Activated CD4-positive, alpha-beta T cell treated with anti-CD3 and anti-CD28 coated beads, Interleukin-2, Interleukin-4, amounts not matched to agents 100 ng/mL and 50 ng/mL, durations not matched to agents 16 hours and 8 hours (primary cell): ENCODE measurements at regions not wholly inside any gene's neighbourhood (a gene's known extent, or its start where the extent isn't known, plus 50 kb on each side); places are given as distances from the start of the nearest gene placed in this dataset.

Source experiments
- DNase-seq: peaks from one replicate; pipeline ENCODE4 v3.0.0-alpha.2; 2020; ENCODE audit warnings: low spot score

DNA sequence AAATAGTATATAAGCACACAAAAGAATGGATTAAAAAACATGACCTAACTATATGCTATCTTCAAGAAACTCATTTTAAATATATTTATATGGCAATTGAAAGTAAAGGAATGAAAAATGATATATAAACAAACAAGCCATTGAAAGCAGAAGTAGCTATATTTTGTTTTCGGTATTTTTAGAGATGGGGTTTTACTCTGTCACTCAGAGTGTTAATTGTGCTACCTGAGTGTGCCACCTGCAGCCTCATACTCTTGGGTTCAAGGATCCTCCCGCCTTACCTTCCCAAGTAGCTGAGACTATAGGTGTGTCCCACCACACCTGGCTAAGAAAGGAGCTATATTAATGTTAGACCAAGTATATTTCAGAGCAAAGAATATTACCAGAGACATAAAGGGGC lies 624.1 kb downstream of the BUD13 start:
- no peak for DNase-seq

DNA sequence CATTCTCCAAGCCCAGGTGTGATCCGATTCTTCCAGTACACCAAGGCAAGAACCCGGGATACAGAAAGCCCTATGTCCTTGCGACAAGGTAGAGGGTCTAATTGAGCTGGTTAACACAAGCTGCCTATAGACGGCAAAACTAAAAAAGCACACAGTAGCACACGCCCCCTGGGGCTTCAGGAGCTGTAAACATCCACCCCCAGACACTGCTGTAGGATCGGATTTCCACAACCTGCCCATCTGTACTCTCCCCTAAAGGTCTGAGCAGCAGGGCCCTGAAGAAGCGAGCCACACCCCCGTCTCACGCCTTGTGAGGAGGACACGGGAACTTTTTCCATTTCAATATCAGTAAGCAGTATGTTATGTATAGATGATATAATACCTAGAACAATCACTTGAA lies 624.7 kb downstream of the BUD13 start:
- DNase-seq, result no peak

DNA sequence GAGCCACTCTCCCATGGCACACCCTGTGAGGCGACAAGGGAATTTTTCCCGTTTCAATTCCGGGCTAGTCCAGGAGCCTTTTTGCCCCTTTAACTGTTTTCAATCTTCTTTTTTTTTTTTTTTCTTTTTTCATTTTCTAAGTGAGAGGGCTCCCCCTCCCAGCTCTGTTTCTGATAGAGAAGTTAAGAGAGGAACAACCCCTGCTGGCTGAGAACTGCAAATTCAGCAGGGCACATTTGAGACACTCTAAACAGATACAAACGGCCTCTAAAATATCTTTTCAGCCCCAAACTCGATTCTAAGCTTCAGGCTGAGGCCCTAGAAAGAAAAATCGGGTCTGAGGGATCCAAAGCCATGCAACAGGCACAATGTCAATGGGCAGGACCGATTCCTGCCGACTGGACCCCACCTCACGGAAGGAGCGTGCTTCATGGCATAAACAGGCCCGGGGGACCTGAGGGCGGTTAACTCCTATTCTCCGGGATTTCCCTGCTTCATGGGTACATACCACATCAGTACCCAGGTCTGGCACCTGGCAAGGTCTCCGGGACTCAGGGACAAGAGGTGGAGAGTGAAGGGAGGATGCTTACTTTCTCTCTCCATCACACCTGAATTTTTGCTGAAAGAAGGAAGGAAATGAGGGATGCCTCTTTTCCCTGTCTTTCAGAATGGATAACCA lies 627.5 kb downstream of the BUD13 start:
- DNase-seq, result no peak

DNA sequence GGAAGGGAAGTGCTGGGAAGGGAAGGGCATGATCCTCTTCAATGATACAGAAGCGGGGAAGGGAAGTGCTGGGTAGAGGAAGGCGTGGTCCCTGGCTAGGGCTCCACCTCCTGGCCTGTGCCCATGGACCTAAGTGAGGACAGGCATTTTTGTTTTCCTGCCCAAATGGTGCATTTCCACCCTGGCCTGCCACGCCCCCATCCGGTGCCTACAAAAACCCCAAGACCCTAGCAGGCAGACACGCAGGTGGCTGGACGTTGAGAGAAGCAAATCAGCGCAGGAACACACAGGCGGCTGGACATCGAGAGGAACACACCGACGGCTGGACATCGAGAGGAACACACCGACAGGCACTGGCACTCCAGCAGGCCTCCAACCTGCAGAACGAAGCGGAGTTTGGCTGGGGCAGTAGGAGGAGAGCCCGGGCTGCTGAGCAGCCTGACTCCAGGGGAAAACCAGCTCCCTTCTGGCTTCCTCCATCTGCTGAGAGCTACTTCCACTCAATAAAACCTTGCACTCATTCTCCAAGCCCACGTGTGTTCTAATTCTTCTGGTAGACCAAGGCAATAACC lies 628.3 kb downstream of the BUD13 start:
- DNase-seq, result no peak

DNA sequence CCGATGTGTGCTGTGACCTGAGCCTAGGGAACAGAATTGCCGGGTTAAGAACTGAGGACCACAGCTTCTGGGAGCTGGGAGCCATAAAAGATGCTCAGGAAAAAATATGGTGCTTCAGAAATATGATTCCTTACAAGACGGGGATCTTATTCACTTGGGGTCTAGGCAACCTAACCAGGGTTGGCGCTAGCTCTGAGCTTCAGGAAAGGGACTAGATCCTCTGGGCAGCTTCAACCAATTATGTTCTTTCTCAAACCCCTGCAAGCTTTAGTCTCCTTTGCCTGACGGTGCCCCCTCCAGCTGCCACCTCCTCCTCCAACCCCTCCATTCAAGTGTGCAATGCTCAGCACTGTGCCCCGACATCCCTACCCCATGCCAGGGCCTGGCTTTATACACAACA lies 634.1 kb upstream of the CADM1 start:
- DNase-seq, result no peak

DNA sequence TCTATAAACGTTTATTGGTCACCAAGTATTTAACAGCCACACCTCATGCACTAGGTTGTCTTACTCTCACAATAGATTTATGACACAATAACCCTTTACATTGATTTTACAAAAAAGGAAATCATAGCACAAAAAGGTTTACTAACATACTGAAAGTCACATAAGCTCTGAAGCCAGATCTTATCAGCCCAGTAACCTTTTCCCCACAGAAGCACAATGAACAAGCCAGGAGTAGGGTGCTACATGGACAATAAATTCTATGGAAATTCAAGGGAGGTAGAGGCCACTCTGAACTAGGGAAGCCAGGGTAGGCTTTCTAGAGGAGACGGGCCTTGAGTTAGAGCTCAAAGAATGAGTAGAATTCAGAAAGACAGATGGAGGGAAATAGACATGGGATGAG lies 633.5 kb upstream of the CADM1 start:
- DNase-seq, result no peak

DNA sequence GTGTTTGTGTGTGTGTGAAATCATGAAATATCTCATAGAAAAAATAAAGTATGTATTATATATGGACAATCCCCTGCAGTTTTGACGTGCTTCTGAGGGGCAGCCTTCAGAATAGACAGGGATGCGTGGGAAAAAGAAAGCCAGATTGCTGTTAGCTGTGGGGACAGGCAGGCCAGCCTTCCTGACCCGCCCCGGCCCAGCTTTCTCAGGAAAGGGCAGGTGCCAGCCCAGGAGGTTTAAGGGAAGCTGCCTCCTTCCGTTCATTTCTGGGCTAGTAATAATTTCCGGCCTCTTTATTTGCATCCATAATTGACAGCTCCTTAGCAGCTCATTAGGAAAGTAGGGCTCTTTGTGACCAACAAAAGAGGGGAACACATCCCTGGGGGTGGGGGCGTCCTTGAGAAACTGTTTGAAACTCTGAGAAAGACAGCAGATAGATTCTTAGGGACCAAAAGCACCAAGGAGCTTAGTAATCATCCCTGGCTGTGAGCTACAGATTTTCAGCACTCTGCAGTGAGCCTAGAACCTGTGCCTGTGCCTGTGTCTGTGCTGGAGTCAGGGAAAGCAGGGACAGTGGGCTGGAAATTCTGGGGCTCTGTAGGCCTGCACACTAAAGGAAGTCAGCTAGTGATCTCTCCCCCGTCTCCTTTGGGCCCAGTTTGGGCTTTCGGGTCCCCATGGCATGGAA lies 632.9 kb upstream of the CADM1 start:
- DNase-seq, result no peak

DNA sequence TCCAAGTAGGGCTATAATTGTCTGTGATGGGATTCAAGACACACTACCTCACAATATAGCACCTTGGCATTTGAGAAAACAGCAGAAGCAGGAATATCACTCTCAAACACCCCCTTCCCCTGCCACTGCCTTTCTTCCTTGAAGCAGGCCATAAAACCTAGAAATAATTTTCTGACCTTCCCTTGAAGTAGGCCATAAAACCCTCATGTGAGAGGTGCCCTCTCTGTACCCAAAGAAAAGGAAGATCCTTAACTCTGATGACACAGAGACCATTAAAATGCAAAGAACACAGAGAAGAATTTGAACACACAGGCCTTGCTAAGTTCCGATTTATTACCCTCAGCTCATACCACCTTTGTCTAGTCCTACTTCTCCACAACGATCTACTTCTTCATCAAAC lies 631.7 kb upstream of the CADM1 start:
- DNase-seq, result no peak

DNA sequence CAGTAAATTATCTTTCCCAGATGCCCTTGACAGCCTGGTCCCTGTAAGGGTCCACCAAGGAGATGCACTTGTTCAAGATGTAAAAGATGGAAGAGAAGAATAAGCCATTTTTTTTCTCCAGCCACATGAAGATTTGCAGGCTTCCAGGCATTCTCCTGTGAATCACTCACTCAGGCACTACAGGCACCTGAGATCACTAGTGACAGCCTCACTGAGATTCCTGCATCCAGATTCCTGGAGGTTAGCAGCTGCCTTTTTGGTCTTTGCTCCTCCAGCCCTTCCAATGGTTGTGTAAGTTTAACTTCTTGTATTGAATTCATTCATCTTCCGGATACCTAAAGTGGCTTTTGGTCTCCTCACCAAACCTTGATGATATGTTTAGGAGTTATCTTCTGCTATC lies 630.2 kb upstream of the CADM1 start:
- DNase-seq, result no peak

DNA sequence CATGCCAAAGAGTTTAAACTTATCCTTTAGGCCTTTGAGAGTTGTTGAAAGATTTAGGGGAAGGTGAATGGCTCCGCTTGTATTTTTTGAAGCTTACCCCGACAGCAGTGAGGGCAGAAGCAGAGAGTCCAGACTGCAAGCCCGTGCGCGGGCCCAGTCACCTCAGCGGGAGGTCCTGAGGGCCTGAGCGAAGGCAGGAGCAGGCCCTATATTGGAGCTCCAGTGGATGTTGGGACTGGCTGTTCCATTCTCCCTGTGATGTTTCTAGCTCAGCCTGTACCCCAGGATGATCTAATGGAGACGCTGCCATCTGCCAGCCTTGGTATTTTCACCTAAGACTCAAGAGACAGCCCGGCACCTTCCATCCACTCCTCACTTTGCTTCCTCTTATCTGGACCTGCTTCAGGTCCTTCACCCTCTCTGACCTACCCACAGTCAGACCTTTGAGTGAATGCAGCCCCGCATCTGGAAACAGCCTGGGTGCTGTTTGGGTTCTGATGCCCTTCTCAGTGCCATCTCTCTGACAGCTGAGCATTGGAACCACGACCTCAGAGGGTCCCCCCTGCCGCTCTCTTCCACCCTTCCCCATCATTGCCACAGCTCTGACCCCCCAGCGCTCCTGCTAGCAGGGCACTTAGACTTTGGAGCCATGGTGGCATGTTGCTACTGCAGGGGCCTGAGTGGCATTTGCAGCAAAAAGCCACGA lies 628.2 kb upstream of the CADM1 start:
- DNase-seq, result no peak

DNA sequence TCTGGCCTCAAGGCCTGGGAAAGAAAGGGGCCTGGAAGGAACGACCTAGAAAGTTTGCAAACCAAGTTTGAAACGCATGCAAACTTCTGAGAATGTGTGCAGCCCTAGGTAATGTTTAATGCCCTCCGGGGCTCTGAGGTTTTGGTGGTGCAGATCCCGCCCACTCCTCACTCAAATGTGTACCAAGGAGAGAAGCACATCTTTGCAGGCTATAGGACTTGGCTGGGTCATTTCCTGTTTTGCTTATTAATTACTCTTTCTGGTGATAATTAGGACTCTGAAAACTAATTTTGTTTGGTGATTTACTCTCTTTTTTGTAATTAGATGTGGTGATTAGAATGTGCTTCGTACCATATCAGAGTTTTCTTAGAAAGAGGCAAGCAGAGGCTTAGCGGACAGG lies 625.9 kb upstream of the CADM1 start:
- no peak for DNase-seq

DNA sequence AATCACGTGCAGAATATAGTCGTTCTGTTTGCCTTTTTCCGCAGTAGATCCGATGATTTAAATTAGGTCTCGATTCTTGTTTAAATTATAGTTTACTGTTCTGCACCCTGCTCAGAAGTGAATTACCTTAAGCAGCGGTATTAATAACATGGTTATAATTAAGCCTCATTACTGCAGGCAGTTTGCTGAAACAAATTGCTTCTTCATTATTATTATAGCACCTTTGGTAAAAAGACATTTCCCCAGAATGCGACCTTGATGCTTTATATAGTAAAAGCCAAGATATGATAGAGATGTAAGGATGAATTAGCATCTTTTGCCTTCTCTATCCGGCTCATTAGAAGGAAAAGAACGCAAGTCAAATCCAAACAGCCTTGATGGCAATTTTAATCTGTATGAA lies 625.2 kb upstream of the CADM1 start:
- DNase-seq, result no peak

DNA sequence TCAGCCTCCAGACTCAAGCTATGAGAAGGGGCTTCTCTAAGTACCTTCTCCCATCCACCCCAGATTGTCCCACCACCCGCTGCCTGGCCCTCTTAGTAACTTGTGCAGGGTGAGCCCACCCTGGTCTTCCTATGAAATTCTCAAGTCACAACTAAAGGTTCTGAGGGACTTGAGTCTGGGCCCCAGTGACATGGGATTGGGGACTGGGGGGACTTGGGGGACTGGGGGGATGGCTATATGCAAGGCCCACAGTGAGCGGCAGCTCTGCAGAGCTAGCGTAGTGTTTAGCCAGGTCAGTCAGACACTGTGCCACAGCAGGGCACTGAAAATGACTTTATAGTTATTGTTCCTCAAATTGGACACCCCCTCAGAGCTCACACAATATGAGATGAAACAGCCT lies 622.3 kb upstream of the CADM1 start:
- DNase-seq, result no peak

DNA sequence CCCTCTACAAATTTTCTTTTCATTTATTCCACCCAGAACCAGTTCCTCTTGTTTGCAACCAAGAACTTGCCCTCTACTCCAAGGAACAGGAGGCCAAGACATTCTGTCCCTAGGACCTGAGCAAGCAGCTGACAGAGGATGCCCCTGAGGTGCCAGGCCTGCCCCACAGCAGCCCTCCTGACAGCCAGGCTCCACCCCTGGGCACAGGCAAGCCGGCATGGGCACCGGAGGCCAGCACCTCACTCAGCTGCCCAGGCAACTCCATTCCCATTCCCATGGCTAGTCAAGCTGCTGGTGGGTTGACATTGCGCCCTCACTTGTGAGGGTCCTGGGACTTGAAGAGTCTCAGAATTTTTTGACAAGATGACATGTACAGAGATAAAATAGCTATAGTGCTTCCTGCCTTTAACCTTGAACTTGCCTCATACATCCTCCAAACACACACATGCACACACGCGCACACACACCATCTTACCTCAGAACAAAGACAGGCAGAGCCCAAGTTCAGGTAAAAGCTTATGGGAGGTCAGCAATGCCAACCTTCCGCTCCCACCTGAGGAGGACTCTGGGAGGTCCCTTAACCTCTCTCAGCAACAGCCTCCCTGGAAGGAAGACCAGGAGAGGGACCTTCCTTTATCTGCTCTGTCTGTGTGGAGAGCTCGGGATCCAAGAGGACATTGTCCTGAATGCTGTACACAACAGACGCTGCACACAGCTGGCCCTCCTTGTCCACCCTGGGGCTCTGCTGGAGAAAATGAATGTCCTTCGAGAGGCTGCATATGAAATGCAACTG lies 620.9 kb upstream of the CADM1 start:
- no peak for DNase-seq

DNA sequence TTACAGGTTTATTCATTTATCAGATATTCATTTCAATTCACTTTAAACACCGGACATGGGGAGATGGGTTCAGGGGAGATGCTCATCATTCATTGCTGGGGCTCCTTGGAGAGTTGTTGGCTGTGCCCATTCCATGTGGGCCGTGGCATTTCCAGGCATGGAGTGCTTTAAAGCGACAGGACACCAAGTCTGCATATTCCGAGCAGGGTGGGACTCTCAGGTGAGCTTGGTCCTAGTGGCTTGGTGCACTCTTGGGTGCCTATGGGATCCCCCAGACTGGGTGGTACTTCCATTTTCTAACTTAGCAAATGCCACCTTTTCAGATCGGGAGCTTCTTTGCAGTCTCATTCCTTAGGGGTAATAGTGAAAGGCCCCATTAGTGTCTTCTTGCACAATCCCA lies 619.5 kb upstream of the CADM1 start:
- DNase-seq, result no peak

DNA sequence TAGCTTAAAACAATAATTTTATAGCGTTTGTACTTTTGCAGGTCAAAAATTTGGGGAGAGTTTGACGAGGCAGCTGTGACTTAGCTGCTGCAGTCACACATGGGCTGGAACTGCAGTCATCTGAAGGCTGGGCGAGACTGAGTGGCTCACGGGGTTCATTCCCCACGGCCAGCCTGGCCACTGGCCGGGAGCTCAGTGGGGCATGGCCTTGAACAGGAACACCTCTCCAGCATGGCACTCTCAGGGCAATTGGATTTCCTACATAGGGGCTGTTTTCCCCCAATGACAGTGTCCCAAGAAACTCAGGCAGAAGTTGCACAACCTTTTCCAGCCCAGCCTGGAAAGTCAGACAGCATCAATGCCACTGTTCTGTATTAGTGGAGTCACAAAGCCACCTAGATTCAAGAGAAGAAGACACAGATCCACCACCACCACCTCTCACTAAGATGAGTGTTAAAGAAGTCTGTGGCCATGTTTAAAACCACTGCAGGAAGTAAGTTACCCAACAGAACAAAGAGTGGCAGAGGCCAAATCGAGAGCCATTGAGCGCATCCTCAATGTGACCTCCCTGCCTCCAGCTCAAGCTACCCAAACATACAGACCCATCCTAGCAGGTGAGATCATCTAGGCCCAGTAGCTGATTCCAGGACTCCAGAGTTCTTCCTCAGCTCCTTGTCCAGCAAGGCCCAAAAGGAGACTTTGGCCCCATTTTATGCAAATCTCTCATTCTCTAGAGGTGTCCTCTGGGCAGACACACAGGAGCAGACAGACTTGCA lies 618.7 kb upstream of the CADM1 start:
- no peak for DNase-seq

DNA sequence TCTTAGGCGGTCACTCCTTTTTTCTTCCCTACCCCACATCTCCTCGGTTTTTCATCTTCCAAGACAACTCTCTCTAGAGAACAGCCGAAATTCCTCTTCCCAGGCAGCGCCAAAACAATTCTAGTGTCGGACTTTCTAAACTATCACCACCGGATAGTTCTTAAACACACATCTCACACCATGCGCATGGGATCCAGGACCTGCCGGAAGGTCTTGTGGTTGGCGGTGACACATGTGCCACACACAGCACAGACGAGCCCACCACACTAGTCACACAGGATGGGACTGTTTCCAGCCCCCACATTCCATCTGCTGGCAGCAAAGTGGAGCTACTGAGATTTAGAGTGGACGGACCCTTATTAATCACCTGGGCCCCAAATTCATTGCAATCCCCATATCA lies 614.9 kb upstream of the CADM1 start:
- no peak for DNase-seq

DNA sequence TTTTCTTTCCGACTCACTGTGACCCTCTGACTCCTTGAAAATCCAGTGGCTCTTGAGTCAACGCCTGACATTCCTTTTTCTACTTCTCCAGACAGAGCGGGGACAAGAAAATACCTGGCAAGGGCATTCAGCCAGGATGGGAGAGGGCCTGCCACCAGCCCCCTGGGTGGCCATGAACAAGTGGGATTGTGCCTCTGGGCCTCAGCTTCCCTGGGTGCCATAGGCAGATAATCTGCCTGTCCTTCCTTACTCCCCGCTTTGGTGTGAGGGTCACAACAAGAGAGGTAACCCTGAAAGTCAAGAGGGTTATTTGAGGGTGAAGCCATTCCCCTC lies 613.9 kb upstream of the CADM1 start:
- DNase-seq, result no peak

DNA sequence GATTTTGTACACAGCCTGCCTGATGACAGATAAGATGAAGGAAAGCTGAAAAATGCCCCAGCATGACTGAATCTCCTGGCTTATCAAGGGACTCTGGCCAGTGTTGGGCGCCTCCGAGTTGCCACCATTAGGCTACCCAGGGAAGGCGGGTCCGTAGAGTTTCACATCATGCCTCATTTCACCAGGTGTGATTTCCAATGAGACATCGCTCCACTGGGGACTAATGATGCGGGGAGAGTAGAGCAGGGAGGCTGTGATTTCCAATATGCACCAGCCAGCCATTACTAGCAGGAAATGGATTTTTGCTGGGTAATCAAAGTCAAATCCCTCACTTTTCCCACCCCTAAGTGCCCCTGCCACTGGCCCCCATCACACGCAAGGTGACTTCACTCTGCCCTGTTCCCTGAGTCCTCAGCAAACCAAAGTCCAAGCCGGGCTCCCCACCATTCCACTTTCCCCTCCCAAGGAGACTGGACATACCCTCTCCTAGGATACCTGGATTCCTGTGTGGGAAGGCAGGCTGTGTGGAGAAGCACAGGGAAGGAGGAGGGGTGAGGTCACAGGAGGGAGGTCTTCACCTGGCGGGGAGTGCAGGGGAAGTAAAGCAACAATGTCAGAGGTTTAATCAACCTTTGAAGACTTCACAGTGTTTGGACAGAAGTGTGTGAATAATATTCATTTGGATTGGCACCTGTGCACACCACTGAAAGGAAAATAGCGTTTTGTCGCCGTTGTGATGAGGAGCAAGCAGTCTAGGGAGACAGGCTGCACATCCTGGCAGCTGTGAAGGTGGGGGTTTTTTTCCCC lies 613.3 kb upstream of the CADM1 start:
- no peak for DNase-seq

DNA sequence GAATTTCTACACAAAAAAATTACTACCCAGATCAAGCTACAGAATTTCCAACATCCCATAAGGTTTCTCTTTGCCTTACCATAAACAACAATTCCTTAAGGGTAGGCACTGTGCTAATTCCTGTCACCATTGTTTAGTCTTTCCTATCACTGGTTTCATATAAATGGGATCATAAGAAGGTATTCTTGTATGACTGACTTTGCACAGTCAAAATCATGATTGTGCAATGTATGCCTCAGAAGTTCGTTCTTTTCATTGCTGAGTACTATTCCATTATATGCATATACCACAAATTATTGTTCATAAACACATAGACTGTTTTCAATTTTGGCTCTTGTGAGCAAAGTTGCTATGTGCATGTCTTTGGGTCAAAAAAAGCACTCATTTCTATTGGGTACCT lies 611.6 kb upstream of the CADM1 start:
- DNase-seq, result no peak

DNA sequence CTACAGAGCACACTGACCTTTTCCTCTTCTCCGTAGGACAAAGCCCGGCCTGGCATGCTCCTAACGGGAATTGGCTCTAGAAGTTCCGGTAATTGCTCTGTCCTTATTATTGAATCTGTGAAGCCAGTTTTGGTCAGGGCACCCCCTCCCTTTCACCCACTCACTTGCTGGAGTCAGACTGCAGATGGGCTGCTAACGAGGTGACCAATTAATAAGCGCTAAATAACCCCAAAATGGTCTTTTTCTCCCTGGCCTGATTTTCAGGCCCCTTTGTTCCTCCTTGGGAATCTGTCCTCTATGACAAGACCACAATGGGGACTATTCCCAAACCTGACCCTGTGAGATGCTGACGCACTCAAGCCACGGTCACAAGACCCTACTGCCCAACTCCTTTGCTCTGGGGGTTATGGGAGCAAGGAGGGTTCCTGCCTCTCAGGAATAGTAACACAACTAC lies 610.0 kb upstream of the CADM1 start:
- DNase-seq, result no peak
